Endothelial cell of umbilical vein (primary cell): ENCODE measurements at regions not wholly inside any gene's neighbourhood (a gene's known extent, or its start where the extent isn't known, plus 50 kb on each side); places are given as distances from the start of the nearest gene placed in this dataset.

ENCODE experiments used
- BruUV-seq: library from RNA; stranded (reverse); fragments of 400-500 nt; replicated peaks from 2 replicates; lab custom pipeline; 2021; lab: Mats Ljungman, UMichigan
- CTCF ChIA-PET: fragments of 300-600, 350-600 bp; sonication (Branson Sonifier 250); formaldehyde crosslinking; loops from one replicate; lab custom pipeline; 2021; ENCODE audit warnings: antibody characterized with exemption, inconsistent platforms; lab: Charles Lee
- POLR2A ChIA-PET: fragments of 300-600, 350-600 bp; sonication (Branson Sonifier 250); formaldehyde crosslinking; loops from one replicate; lab custom pipeline; 2021; ENCODE audit warnings: antibody characterized with exemption, inconsistent platforms; lab: Charles Lee
- DNase-seq: peaks from one replicate; pipeline ENCODE4 v3.0.0-alpha.2; 2011; ENCODE audit warnings: low read depth, low spot score
- FAIRE-seq: peaks from 2 replicates; lab custom pipeline; 2011; peaks lifted over from hg19 to GRCh38; lab: Jason Lieb, UNC
- H2AFZ ChIP-seq: 2 replicates; pipeline ENCODE4 v1.6.0; 2012; ENCODE audit warnings: low read depth, low read length, control low read depth, inconsistent platforms
- H3K27ac ChIP-seq: 2 replicates; pipeline ENCODE4 v1.5.1; 2011; ENCODE audit warnings: low read depth, mild to moderate bottlenecking, control low read depth, low read length, moderate library complexity; ENCODE audit not compliant: insufficient read depth
- H3K27me3 ChIP-seq, 2 experiments: 2 replicates each; pipeline versions ENCODE4 v1.6.0 to v1.6.1; 2011; ENCODE audit warnings: low read length in 2 of 2, mixed read lengths in 1 of 2; ENCODE audit not compliant: control insufficient read depth in 2 of 2, insufficient read depth in 2 of 2
- H3K36me3 ChIP-seq, 2 experiments: 2 replicates in 1 of 2; 3 replicates in 1 of 2; pipeline ENCODE4 v1.5.1; 2011; ENCODE audit warnings: low read length in 2 of 2, mild to moderate bottlenecking in 1 of 2, moderate library complexity in 1 of 2; ENCODE audit not compliant: control insufficient read depth in 2 of 2, insufficient read depth in 2 of 2; ENCODE audit errors: extremely low read depth in 1 of 2
- H3K4me1 ChIP-seq: 3 replicates; pipeline ENCODE4 v1.5.1; 2011; ENCODE audit warnings: mild to moderate bottlenecking, low read length; ENCODE audit not compliant: control insufficient read depth, insufficient read depth; ENCODE audit errors: extremely low read depth
- H3K4me2 ChIP-seq: 2 replicates; pipeline ENCODE4 v1.6.1; 2011; ENCODE audit warnings: low read length, control low read depth, mixed read lengths; ENCODE audit not compliant: insufficient read depth
- H3K4me3 ChIP-seq, 3 experiments: fragments of 200-600 bp in 1 of 3; sonication (generic), shearing (Covaris generic) in 1 of 3; replicated peaks in 1 of 3; 2 replicates each; pipeline ENCODE4 v1.5.1; 2011 to 2016; ENCODE audit warnings: control low read depth in 3 of 3, low read length in 3 of 3, mild to moderate bottlenecking in 2 of 3, inconsistent platforms in 1 of 3, low read depth in 1 of 3, moderate library complexity in 1 of 3; ENCODE audit not compliant: insufficient read depth in 1 of 3
- H3K79me2 ChIP-seq: 2 replicates; pipeline ENCODE4 v1.6.0; 2012; ENCODE audit warnings: low read length, inconsistent platforms; ENCODE audit not compliant: control insufficient read depth, insufficient read depth
- H3K9ac ChIP-seq: replicated peaks from 2 replicates; pipeline ENCODE3; 2011; ENCODE audit warnings: low read length, control low read depth; ENCODE audit not compliant: insufficient read depth; ENCODE audit errors: extremely low read depth
- H3K9me1 ChIP-seq: replicated peaks from 3 replicates; pipeline ENCODE4 v1.6.0; 2011; ENCODE audit warnings: mild to moderate bottlenecking, low read length; ENCODE audit not compliant: control insufficient read depth, insufficient read depth; ENCODE audit errors: extremely low read depth
- H3K9me3 ChIP-seq: replicated peaks from 2 replicates; pipeline ENCODE4 v1.5.1; 2012; ENCODE audit warnings: low read length, inconsistent platforms; ENCODE audit not compliant: control insufficient read depth, insufficient read depth
- H4K20me1 ChIP-seq: replicated peaks from 2 replicates; pipeline ENCODE3; 2011; ENCODE audit warnings: mild to moderate bottlenecking, low read length; ENCODE audit not compliant: control insufficient read depth, insufficient read depth; ENCODE audit errors: extremely low read depth
- CTCF ChIP-seq, 2 donors: IDR thresholded peaks; 1 replicate in 1 of 2; 2 replicates in 1 of 2; pipeline ENCODE4 v1.5.1; 2011; ENCODE audit warnings: low read length in 2 of 2, mild to moderate bottlenecking in 2 of 2, moderate library complexity in 2 of 2, control low read depth in 1 of 2, inconsistent platforms in 1 of 2, low read depth in 1 of 2; ENCODE audit not compliant: insufficient read depth in 1 of 2; ENCODE audit errors: extremely low read depth in 1 of 2
- EZH2 ChIP-seq: IDR thresholded peaks from 2 replicates; pipeline ENCODE4 v1.6.1; 2012; ENCODE audit warnings: borderline replicate concordance, low read depth, mild to moderate bottlenecking, moderate library complexity, low read length, inconsistent platforms; ENCODE audit not compliant: severe bottlenecking
- FOS ChIP-seq: IDR thresholded peaks from 2 replicates; pipeline ENCODE4 v1.6.1; 2011; ENCODE audit warnings: mild to moderate bottlenecking, low read length, moderate library complexity, borderline replicate concordance; ENCODE audit not compliant: insufficient read depth
- GATA2 ChIP-seq: IDR thresholded peaks from 2 replicates; pipeline ENCODE4 v1.7.0; 2011; ENCODE audit warnings: low read depth, mild to moderate bottlenecking, moderate library complexity, mixed read lengths, low read length; ENCODE audit not compliant: insufficient read length, insufficient read depth
- JUN ChIP-seq: IDR thresholded peaks from 2 replicates; pipeline ENCODE4 v1.6.1; 2011; ENCODE audit warnings: borderline replicate concordance, low read depth; ENCODE audit not compliant: insufficient read length, insufficient read depth
- MAX ChIP-seq: IDR thresholded peaks from 2 replicates; pipeline ENCODE4 v1.6.1; 2011; ENCODE audit not compliant: insufficient read depth, insufficient read length
- MYC ChIP-seq: IDR thresholded peaks from one replicate; pipeline ENCODE4 v1.6.1; 2011; ENCODE audit warnings: mild to moderate bottlenecking, low read depth, low read length
- POLR2A ChIP-seq: IDR thresholded peaks from 2 replicates; pipeline ENCODE4 v1.6.1; 2012; ENCODE audit warnings: low read depth, mild to moderate bottlenecking, control low read depth, low read length
- POLR2AphosphoS5 ChIP-seq: IDR thresholded peaks from 2 replicates; pipeline ENCODE4 v1.6.1; 2012; ENCODE audit warnings: low read depth, mild to moderate bottlenecking, control low read depth, low read length, moderate library complexity; ENCODE audit not compliant: insufficient read depth
- dilution Hi-C: fragments of 300-500 bp; cut with MboI; formaldehyde crosslinking; loops from one replicate; pipeline ENCODE4 v1.15.0; 2019; ENCODE audit warnings: low sequenced_read_pairs; ENCODE audit not compliant: extremely low pct_ligation_motif_present
- intact Hi-C: fragments of 100-400 bp; cut with micrococcal nuclease; formaldehyde crosslinking; loops from one replicate; pipeline ENCODE4 v1.10.0; 2022

- intact Hi-C loops: no loop called here
- H3K79me2 ChIP-seq: no peaks in the 10 kb centered on the region
- no peak overlapping the region for H3K9ac ChIP-seq
- dilution Hi-C loops: no loop called here
- POLR2A ChIA-PET: no interaction called here
- H2AFZ ChIP-seq: no peak overlapping the region
- H3K4me1 ChIP-seq: no peaks in the 10 kb centered on the region
- H3K36me3 ChIP-seq: no peaks in the 10 kb centered on the region
- no peak for FAIRE-seq
- DNase-seq: no peak
- no peaks in the 10 kb centered on the region for H3K9me1 ChIP-seq
- no peaks in the 10 kb centered on the region for H3K27me3 ChIP-seq
- TF ChIP-seq MAX: no peak
- TF ChIP-seq POLR2A: no peak
- TF ChIP-seq CTCF (IDR thresholded peaks at IDR 0.05; ENCODE audit: extremely low read depth in 1 of 2, insufficient read depth in 1 of 2, low read depth in 1 of 2, low read length in 2 of 2): no peak
- no peak for TF ChIP-seq JUN
- no peak for TF ChIP-seq MYC
- no peak for TF ChIP-seq GATA2
- TF ChIP-seq POLR2AphosphoS5: no peak
- TF ChIP-seq EZH2: no peak
- no peak for TF ChIP-seq FOS
- H3K27ac ChIP-seq: no peak overlapping the region
- H4K20me1 ChIP-seq: no peaks in the 10 kb centered on the region
- BruUV-seq: no TSS peak
- H3K4me3 ChIP-seq: no peak overlapping the region
- H3K4me2 ChIP-seq: no peak overlapping the region
- no peaks in the 10 kb centered on the region for H3K9me3 ChIP-seq
- CTCF ChIA-PET: no interaction called here
Measured at GRCh38 chr7:69211739-69212138, 386.5 kb upstream of the AUTS2 start.
